ENCODE measurements at regions not wholly inside any gene's neighbourhood (a gene's known extent, or its start where the extent isn't known, plus 50 kb on each side); places are given as distances from the start of the nearest gene placed in this dataset.

DNA sequence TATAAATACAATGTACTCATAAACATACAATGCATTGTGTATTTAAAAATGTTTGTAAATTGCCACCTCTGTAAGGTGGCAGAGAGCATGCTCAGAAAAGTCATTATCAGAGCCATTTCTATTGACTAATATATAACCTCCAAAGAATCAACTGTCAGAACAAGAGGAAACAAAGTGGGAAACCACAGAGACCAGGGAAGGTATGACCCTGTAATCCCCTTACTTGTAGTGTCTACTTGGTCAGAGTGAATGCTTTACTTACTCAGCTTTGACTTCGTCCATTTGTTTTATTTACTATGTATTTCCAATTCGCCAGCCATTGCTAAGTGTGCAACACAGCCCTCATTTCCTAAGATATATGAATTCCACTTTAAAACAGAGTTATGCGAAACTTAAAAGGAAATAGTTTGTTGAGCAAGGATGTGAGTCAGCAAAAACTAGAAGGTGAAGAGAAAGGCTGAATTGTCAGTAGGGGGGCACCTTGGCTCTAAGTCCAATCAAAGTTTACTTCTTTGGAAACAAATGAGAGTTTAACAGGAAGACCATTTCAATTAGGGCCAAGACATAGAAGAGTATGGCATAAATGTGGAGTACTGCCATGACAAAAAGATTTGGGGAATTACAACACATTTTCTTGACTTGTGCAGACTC, 671.7 kb upstream of the PTBP2 start:
- DNase-seq, result no peak

DNA sequence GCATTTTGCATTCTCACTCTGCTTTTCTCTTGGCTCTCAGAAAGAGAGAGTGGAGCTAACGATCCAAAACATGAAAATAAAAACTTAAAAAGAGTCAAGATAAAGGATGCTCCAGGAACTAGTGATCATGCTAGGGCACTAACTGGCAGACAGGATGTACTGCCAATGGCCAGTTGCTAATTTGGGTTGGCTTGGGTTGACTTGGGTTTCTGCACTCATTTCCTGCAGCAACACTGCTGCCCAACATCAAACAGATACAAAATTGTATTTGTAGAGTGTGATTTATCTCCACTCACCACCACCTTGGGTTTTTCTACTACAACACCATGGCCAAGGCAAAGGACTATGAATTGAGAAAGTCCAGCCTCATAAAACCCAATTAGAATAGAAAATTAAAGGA, 662.3 kb upstream of the PTBP2 start:
- no peak overlapping the region for H3K4me3 ChIP-seq (ENCODE audit: low read depth, low read length)
- H3K4me1 ChIP-seq, result no peaks in the 10 kb centered on the region; the same call in 1 of the 2 replicates
- no peaks in the 10 kb centered on the region for H3K9me3 ChIP-seq

More for the DNA sequence above, 671.7 kb upstream of the PTBP2 start:
- no peaks in the 10 kb centered on the region for H3K27me3 ChIP-seq
- H3K9me3 ChIP-seq, result no peaks in the 10 kb centered on the region
- H3K4me1 ChIP-seq, result no peaks in the 10 kb centered on the region
- H3K36me3 ChIP-seq, result no peaks in the 10 kb centered on the region
- TF ChIP-seq, protein P1, sequence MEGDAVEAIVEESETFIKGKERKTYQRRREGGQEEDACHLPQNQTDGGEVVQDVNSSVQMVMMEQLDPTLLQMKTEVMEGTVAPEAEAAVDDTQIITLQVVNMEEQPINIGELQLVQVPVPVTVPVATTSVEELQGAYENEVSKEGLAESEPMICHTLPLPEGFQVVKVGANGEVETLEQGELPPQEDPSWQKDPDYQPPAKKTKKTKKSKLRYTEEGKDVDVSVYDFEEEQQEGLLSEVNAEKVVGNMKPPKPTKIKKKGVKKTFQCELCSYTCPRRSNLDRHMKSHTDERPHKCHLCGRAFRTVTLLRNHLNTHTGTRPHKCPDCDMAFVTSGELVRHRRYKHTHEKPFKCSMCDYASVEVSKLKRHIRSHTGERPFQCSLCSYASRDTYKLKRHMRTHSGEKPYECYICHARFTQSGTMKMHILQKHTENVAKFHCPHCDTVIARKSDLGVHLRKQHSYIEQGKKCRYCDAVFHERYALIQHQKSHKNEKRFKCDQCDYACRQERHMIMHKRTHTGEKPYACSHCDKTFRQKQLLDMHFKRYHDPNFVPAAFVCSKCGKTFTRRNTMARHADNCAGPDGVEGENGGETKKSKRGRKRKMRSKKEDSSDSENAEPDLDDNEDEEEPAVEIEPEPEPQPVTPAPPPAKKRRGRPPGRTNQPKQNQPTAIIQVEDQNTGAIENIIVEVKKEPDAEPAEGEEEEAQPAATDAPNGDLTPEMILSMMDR (IDR thresholded peaks at IDR 0.05; ENCODE audit: low read depth, low read length), result no peak
- H3K4me3 ChIP-seq (ENCODE audit: low read depth, low read length), result no peak overlapping the region

DNA sequence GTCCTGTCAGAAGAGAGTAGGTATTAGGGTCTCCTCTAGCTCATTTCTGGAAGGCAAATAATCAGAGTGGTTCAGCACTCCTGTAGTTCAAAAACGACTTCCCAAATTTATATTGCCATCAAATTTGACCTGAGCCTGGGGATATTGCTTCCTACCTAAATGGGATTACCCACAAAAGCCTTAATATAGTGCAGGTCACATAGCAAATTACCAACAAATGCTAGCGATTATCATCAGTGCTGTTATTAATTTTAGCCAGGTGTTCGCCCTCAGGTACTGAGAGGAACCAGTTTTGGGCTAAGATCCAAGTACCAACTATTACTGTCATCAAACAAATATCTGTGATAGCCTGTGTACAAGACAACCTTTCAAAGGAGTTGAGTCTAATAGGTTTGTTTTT, 661.8 kb upstream of the PTBP2 start:
- Histone ChIP-seq H3K27me3 (no peaks in the 10 kb centered on the region), H3K4me3 (ENCODE audit: low read depth, low read length) (no peak overlapping the region), H3K9me3 (no peaks in the 10 kb centered on the region), H3K36me3 (no peaks in the 10 kb centered on the region), H3K4me1 (no peaks in the 10 kb centered on the region; the same call in 1 of the 2 replicates)
- DNase-seq, result peak; percentile 5
- TF ChIP-seq, protein P1 (IDR thresholded peaks at IDR 0.05; ENCODE audit: low read depth, low read length), result no peak

More for the DNA sequence above, 662.3 kb upstream of the PTBP2 start:
- TF ChIP-seq, protein P1 (IDR thresholded peaks at IDR 0.05; ENCODE audit: low read depth, low read length), result no peak
- no peaks in the 10 kb centered on the region for H3K27me3 ChIP-seq
- H3K36me3 ChIP-seq, result no peaks in the 10 kb centered on the region
- peak; percentile 5 for DNase-seq

DNA sequence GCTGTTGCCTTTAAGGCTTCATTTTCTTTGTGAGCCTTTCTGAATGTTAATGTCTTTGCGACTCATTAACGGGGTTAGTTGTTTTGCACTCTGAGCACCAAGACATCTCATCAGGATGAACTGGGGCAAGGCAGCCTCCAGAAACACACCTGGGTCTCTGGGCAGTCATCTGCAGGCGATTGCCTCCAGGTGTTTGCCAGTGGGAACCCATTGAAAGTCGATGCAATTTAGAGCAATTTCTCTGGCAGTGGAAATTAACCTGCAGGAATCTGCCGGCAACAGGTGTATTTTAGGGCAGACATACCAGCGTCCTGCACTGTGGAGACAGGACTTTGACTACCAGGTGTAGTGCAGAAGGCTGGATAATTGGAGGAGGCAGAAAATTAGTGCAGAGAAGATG, 661.0 kb upstream of the PTBP2 start:
- DNase-seq, result no peak
- no peak overlapping the region for H3K4me3 ChIP-seq (ENCODE audit: low read depth, low read length)
- TF ChIP-seq, protein P1 (IDR thresholded peaks at IDR 0.05; ENCODE audit: low read depth, low read length), result no peak
- H3K36me3 ChIP-seq, result no peaks in the 10 kb centered on the region
- no peaks in the 10 kb centered on the region for H3K9me3 ChIP-seq
- no peaks in the 10 kb centered on the region for H3K27me3 ChIP-seq
- H3K4me1 ChIP-seq, result no peaks in the 10 kb centered on the region; the same call in 1 of the 2 replicates

DNA sequence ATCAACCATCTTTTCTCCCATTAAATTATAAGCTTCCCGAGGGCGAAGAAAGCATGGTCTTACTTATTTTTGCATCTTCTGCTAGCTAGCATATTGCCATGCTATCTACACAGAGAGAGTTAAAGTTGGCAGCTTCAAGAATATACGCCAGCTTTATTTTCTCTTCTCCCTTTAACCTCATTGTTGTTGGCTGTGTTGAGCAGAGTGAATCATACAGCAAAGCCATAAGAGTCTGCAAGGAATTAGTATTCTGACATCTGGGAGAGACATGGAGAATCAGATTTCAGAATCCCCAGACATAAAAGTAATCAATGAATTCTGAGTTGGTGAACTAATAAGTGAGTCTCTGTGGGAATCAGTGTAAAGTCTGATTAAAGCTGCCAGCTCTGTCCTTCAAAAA, 649.6 kb upstream of the PTBP2 start:
- Histone ChIP-seq H3K4me3 (ENCODE audit: low read depth, low read length) (no peak overlapping the region), H3K27me3 (no peaks in the 10 kb centered on the region), H3K9me3 (no peaks in the 10 kb centered on the region), H3K36me3 (no peaks in the 10 kb centered on the region), H3K4me1 (no peaks in the 10 kb centered on the region)
- TF ChIP-seq, protein P1 (IDR thresholded peaks at IDR 0.05; ENCODE audit: low read depth, low read length), result no peak
- no peak for DNase-seq

DNA sequence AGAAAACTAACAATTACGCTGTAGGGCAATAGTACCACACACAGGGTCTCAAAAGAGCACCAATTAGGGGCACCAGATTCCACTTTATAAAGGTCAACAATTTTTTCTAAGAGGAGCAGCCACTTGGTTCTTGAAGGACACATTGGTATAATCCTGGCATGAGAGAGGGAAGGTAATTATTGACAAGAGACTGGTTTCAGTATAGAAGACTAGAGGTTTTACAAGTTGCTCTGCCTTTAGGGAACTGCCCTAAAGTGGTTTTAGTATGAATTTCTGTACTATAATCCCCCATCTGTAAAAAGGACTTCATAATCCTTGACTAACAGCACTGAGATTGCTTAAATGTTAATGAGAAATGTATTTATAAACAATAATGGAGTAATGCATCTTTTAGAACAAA, 648.5 kb upstream of the PTBP2 start:
- TF ChIP-seq, protein P1 (IDR thresholded peaks at IDR 0.05; ENCODE audit: low read depth, low read length), result no peak
- Histone ChIP-seq H3K9me3 (no peaks in the 10 kb centered on the region), H3K4me1 (no peaks in the 10 kb centered on the region), H3K27me3 (no peaks in the 10 kb centered on the region), H3K4me3 (ENCODE audit: low read depth, low read length) (no peak overlapping the region), H3K36me3 (no peaks in the 10 kb centered on the region)
- no peak for DNase-seq
